Panc1 (cell line): ENCODE measurements at regions not wholly inside any gene's neighbourhood (a gene's known extent, or its start where the extent isn't known, plus 50 kb on each side); places are given as distances from the start of the nearest gene placed in this dataset.

Experiments used
- ATAC-seq: fragments of 200-7000 bp; cut with Tn5 transposase; 2 replicates; pipeline ENCODE4 v1.9.1; 2020; ENCODE audit warnings: mild to moderate bottlenecking, moderate library complexity
- BruUV-seq: library from RNA; stranded (reverse); fragments of 400-500 nt; replicated peaks from 2 replicates; lab custom pipeline; 2021; lab: Mats Ljungman, UMichigan
- CTCF ChIA-PET: fragments of 300-600 bp; sonication (Branson Sonifier 250); formaldehyde crosslinking; loops from one replicate; lab custom pipeline; 2022; ENCODE audit warnings: antibody characterized with exemption; lab: Charles Lee
- POLR2A ChIA-PET: fragments of 300-600 bp; sonication (Branson Sonifier 250); formaldehyde crosslinking; loops from one replicate; lab custom pipeline; 2022; ENCODE audit warnings: antibody characterized with exemption; lab: Charles Lee
- DNase-seq: peaks from one replicate; pipeline ENCODE4 v3.0.0-alpha.2; 2010; ENCODE audit warnings: low read depth, low spot score
- H3K27ac ChIP-seq: 2 replicates; pipeline ENCODE4 v1.5.1; 2011; ENCODE audit warnings: mild to moderate bottlenecking, low read length, inconsistent platforms
- H3K27me3 ChIP-seq: fragments of 200-500 bp; sonication (Bioruptor generic); 2 replicates; pipeline ENCODE4 v1.6.0; 2014; ENCODE audit warnings: low read length, inconsistent platforms; ENCODE audit not compliant: control insufficient read depth, insufficient read depth
- H3K36me3 ChIP-seq: fragments of 200-500 bp; sonication (Bioruptor generic); 2 replicates; pipeline ENCODE4 v1.5.1; 2014; ENCODE audit warnings: inconsistent platforms, mild to moderate bottlenecking, low read length, moderate library complexity; ENCODE audit not compliant: control insufficient read depth, insufficient read depth
- H3K4me1 ChIP-seq: 2 replicates; pipeline ENCODE4 v1.5.1; 2011; ENCODE audit warnings: inconsistent platforms, mild to moderate bottlenecking, low read length, moderate library complexity; ENCODE audit not compliant: control insufficient read depth, insufficient read depth
- H3K4me3 ChIP-seq, 2 experiments: 2 replicates each; pipeline ENCODE4 v1.5.1; 2011 to 2012; ENCODE audit warnings: low read depth in 2 of 2, low read length in 2 of 2, mild to moderate bottlenecking in 2 of 2, inconsistent platforms in 1 of 2, moderate library complexity in 1 of 2
- H3K9me3 ChIP-seq: fragments of 200-500 bp; sonication (Bioruptor generic); 2 replicates; pipeline ENCODE4 v1.5.1; 2014; ENCODE audit warnings: low read depth, mild to moderate bottlenecking, inconsistent platforms, low read length, moderate library complexity; ENCODE audit not compliant: control insufficient read depth, insufficient read depth
- CTCF ChIP-seq: fragments of 450-650 bp; IDR thresholded peaks from 2 replicates; pipeline ENCODE4 v1.5.1; 2017; ENCODE audit warnings: mild to moderate bottlenecking
- POLR2AphosphoS5 ChIP-seq: IDR thresholded peaks from 2 replicates; pipeline ENCODE4 v1.6.1; 2012; ENCODE audit warnings: mild to moderate bottlenecking, low read depth, low read length, moderate library complexity
- SIN3A ChIP-seq: IDR thresholded peaks from 2 replicates; pipeline ENCODE4 v1.6.1; 2012; ENCODE audit warnings: low read depth, mild to moderate bottlenecking, low read length, moderate library complexity, borderline replicate concordance; ENCODE audit not compliant: insufficient read depth
- TCF7L2 ChIP-seq: IDR thresholded peaks from 2 replicates; pipeline ENCODE4 v1.6.1; 2011; ENCODE audit warnings: mild to moderate bottlenecking, low read depth, low read length, inconsistent platforms
- in situ Hi-C: cut with HindIII; loops from 2 replicates; pipeline ENCODE4 v1.10.0; 2016; ENCODE audit warnings: low sequenced_read_pairs, low pct_unique_long_range_greater_than_20kb
- intact Hi-C: fragments of 100-400 bp; cut with micrococcal nuclease; formaldehyde crosslinking; loops from one replicate; pipeline ENCODE4 v1.10.0; 2022; ENCODE audit not compliant: unreplicated experiment
- TF ChIP-seq, protein P1 (sequence below), 2 experiments: IDR thresholded peaks; 2 replicates each; pipeline ENCODE4 v1.6.1; 2011 to 2012; ENCODE audit warnings: low read depth in 2 of 2, control low read depth in 1 of 2, low read length in 1 of 2, mild to moderate bottlenecking in 1 of 2, moderate library complexity in 1 of 2; ENCODE audit not compliant: insufficient read depth in 1 of 2

- ATAC-seq (no peak), DNase-seq (no peak)
- BruUV-seq: no TSS peak
- Histone ChIP-seq H3K27ac (no peak overlapping the region), H3K4me1 (no peaks in the 10 kb centered on the region), H3K36me3 (no peaks in the 10 kb centered on the region), H3K4me3 (no peak overlapping the region), H3K27me3 (no peaks in the 10 kb centered on the region), H3K9me3 (no peaks in the 10 kb centered on the region)
- in situ Hi-C loops: no loop called here
- intact Hi-C loops: no loop called here
- TF ChIP-seq, protein P1, sequence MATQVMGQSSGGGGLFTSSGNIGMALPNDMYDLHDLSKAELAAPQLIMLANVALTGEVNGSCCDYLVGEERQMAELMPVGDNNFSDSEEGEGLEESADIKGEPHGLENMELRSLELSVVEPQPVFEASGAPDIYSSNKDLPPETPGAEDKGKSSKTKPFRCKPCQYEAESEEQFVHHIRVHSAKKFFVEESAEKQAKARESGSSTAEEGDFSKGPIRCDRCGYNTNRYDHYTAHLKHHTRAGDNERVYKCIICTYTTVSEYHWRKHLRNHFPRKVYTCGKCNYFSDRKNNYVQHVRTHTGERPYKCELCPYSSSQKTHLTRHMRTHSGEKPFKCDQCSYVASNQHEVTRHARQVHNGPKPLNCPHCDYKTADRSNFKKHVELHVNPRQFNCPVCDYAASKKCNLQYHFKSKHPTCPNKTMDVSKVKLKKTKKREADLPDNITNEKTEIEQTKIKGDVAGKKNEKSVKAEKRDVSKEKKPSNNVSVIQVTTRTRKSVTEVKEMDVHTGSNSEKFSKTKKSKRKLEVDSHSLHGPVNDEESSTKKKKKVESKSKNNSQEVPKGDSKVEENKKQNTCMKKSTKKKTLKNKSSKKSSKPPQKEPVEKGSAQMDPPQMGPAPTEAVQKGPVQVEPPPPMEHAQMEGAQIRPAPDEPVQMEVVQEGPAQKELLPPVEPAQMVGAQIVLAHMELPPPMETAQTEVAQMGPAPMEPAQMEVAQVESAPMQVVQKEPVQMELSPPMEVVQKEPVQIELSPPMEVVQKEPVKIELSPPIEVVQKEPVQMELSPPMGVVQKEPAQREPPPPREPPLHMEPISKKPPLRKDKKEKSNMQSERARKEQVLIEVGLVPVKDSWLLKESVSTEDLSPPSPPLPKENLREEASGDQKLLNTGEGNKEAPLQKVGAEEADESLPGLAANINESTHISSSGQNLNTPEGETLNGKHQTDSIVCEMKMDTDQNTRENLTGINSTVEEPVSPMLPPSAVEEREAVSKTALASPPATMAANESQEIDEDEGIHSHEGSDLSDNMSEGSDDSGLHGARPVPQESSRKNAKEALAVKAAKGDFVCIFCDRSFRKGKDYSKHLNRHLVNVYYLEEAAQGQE (IDR thresholded peaks at IDR 0.05; ENCODE audit: insufficient read depth in 1 of 2, low read depth in 2 of 2, low read length in 1 of 2): no peak
- TF ChIP-seq TCF7L2: no peak
- TF ChIP-seq POLR2AphosphoS5: no peak
- no peak for TF ChIP-seq CTCF
- no peak for TF ChIP-seq SIN3A
- CTCF ChIA-PET: no interaction called here
- POLR2A ChIA-PET: interaction anchor here (0.6 kb wide), 1 partner anchor 977 kb away, joined by 6 read pairs; no protein-coding TSS in a partner anchor
These were observed 141.4 kb upstream of the PUM3 start for GRCh38 chr9:2985343-2985742.

DNA sequence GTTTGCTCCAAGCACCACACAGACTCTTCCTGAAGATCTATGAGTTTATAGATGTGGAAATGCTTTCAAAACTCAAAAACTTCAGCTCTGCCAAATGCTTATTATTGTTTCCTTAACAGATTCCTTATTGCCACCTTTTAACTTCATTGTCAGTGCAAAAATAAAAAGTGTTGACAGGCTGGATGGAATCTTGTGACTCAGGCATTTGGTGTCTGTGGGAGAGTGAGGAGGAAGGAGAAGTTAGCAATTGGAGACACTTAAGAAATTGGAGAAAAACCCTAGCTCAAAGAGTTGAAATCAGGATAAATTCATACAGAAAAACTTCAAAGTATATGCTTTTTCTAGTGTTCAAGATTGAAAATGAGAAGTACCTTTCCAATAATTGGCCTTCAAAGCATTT lies 140.6 kb upstream of the PUM3 start:
- Histone ChIP-seq H3K36me3 (no peaks in the 10 kb centered on the region), H3K27ac (no peak overlapping the region), H3K4me1 (no peaks in the 10 kb centered on the region), H3K9me3 (no peaks in the 10 kb centered on the region), H3K4me3 (no peak overlapping the region), H3K27me3 (no peaks in the 10 kb centered on the region)
- intact Hi-C loops: no loop called here
- TF ChIP-seq, protein P1 (IDR thresholded peaks at IDR 0.05; ENCODE audit: insufficient read depth in 1 of 2, low read depth in 2 of 2, low read length in 1 of 2): no peak
- TF ChIP-seq POLR2AphosphoS5 (no peak), TCF7L2 (no peak), CTCF (no peak), SIN3A (no peak)
- ATAC-seq (no peak), DNase-seq (no peak)
- BruUV-seq: no TSS peak
- ChIA-PET CTCF (no interaction called here), POLR2A (no interaction called here)
- in situ Hi-C loops: no loop called here
